Spleen (tissue), 11 donors: ENCODE measurements at regions not wholly inside any gene's neighbourhood (a gene's known extent, or its start where the extent isn't known, plus 50 kb on each side); places are given as distances from the start of the nearest gene placed in this dataset.

Experiments used
- DNase-seq: peaks from one replicate; pipeline ENCODE4 v3.0.0-alpha.2; 2020
- H3K27ac ChIP-seq, 8 donors: fragments of 200-600 bp; sonication (generic) in 7 of 8; 1 replicate in 4 of 8; 2 replicates in 4 of 8; pipeline versions ENCODE4 v1.5.0 to v1.8.0; 2016 to 2021; ENCODE audit warnings: inconsistent platforms in 4 of 8, mild to moderate bottlenecking in 4 of 8, moderate library complexity in 1 of 8
- H3K27me3 ChIP-seq, 7 donors: fragments of 200-600 bp; sonication (generic) in 6 of 7; replicated peaks in 1 of 7; 1 replicate in 4 of 7; 2 replicates in 3 of 7; pipeline versions ENCODE4 v1.5.0 to v1.8.0; 2016 to 2021; ENCODE audit warnings: inconsistent platforms in 3 of 7, mild to moderate bottlenecking in 1 of 7
- H3K36me3 ChIP-seq, 6 donors: fragments of 200-600 bp; sonication (generic) in 5 of 6; 1 replicate in 4 of 6; 2 replicates in 2 of 6; pipeline versions ENCODE4 v1.5.0 to v1.8.0; 2016 to 2021; ENCODE audit warnings: inconsistent platforms in 2 of 6
- H3K4me1 ChIP-seq, 6 donors: fragments of 200-600 bp; sonication (generic) in 5 of 6; 1 replicate in 3 of 6; 2 replicates in 3 of 6; pipeline versions ENCODE4 v1.5.0 to v1.8.0; 2016 to 2021; ENCODE audit warnings: inconsistent platforms in 3 of 6
- H3K4me3 ChIP-seq, 8 donors: fragments of 200-600 bp; sonication (generic) in 7 of 8; 1 replicate in 4 of 8; 2 replicates in 4 of 8; pipeline versions ENCODE4 v1.5.0 to v1.8.0; 2016 to 2021; ENCODE audit warnings: inconsistent platforms in 4 of 8, mild to moderate bottlenecking in 4 of 8, moderate library complexity in 2 of 8
- H3K9me3 ChIP-seq, 8 donors: fragments of 200-600 bp; sonication (generic) in 7 of 8; 1 replicate in 4 of 8; 2 replicates in 4 of 8; pipeline versions ENCODE4 v1.5.0 to v1.8.0; 2016 to 2021; ENCODE audit warnings: inconsistent platforms in 4 of 8
- CTCF ChIP-seq, 11 experiments: fragments of 200-600 bp in 7 of 11; fragments of 450-650 bp in 4 of 11; sonication (generic) in 4 of 11; IDR thresholded peaks in 8 of 11; conservative IDR thresholded peaks in 3 of 11; 1 replicate in 7 of 11; 2 replicates in 4 of 11; pipeline versions ENCODE4 v1.4.0 to v1.8.0; 2016 to 2021; ENCODE audit warnings: antibody characterized with exemption in 11 of 11, inconsistent platforms in 4 of 11, mild to moderate bottlenecking in 1 of 11
- POLR2A ChIP-seq, 3 donors: fragments of 450-650 bp; IDR thresholded peaks; one replicate each; pipeline ENCODE4 v1.5.1; 2017; ENCODE audit warnings: antibody characterized with exemption in 3 of 3, mild to moderate bottlenecking in 1 of 3
- POLR2AphosphoS5 ChIP-seq, 3 donors: sonication (generic); formaldehyde crosslinking; IDR thresholded peaks; one replicate each; pipeline ENCODE4 v1.5.1; 2017; ENCODE audit warnings: antibody characterized with exemption in 3 of 3
- WGBS, 5 donors: extraction: QIAGEN DNeasy Blood & Tissue Kit in 3 of 5; methylation state at CpG; one replicate each; pipeline versions ENCODE4 v1.1.5 to v1.1.7; 2013 to 2018; 5-methylcytosine and 5-hydroxymethylcytosine counted together
- intact Hi-C: fragments of 100-400 bp; cut with DNase I; formaldehyde crosslinking; loops from one replicate; pipeline ENCODE4 v1.15.0; 2023; ENCODE audit warnings: low total_unique reads
- donor health status: healthy with polysubstance abuse.
- donor health status: DM: no; HTN: no; CAD: no; lungs with moderate emphysema.
- donor health status: DM: no; HTN: no; CAD: no.
- donor health status: Bipolar disorder and iron deficiency.
- donor health status: healthy.
- donor health status: DM: no; HTN: no; CAD: no.
- donor health status: DM: yes; HTN: yes; CAD: no.

GRCh38 chr9:78778318-78778717 is 481.4 kb downstream of the PSAT1 start:
- Histone ChIP-seq H3K4me3 (no peak overlapping the region), H3K36me3 (no peaks in the 10 kb centered on the region), H3K9me3 (no peaks in the 10 kb centered on the region), H3K27ac (no peak overlapping the region), H3K27me3 (no peaks in the 10 kb centered on the region), H3K4me1 (peaks cover 0 to 8% (median 2%) of the 10 kb centered on the region in 6 donors)
- TF ChIP-seq POLR2A (IDR thresholded peaks at IDR 0.05) (no peak), POLR2AphosphoS5 (IDR thresholded peaks at IDR 0.05) (no peak), CTCF (IDR thresholded peaks at IDR 0.05 in 8 of 11, conservative IDR thresholded peaks at IDR 0.05 in 3 of 11) (no peak)
- DNase-seq, result no peak
- WGBS, 5 donors, result 55 to 76% (median 68%) methylated on average over 3 of the region's 3 CpGs
- intact Hi-C loops, result no loop called here

GRCh38 chr9:78778861-78779374 is 482.0 kb downstream of the PSAT1 start:
- Histone ChIP-seq H3K27ac (no peak overlapping the region), H3K9me3 (no peaks in the 10 kb centered on the region), H3K4me1 (peaks cover 0 to 8% (median 2%) of the 10 kb centered on the region in 6 donors), H3K27me3 (no peaks in the 10 kb centered on the region), H3K4me3 (no peak overlapping the region), H3K36me3 (no peaks in the 10 kb centered on the region)
- DNase-seq, result no peak
- WGBS, 5 donors, result 64 to 77% (median 73%) methylated on average over 4 of the region's 4 CpGs
- intact Hi-C loops, result no loop called here
- TF ChIP-seq POLR2A (IDR thresholded peaks at IDR 0.05) (no peak), CTCF (IDR thresholded peaks at IDR 0.05 in 8 of 11, conservative IDR thresholded peaks at IDR 0.05 in 3 of 11) (no peak), POLR2AphosphoS5 (IDR thresholded peaks at IDR 0.05) (no peak)

GRCh38 chr9:78781681-78782080 is 484.8 kb downstream of the PSAT1 start:
- H3K9me3 ChIP-seq, result no peaks in the 10 kb centered on the region
- H3K27me3 ChIP-seq, result no peaks in the 10 kb centered on the region
- no peaks in the 10 kb centered on the region for H3K4me1 ChIP-seq
- TF ChIP-seq CTCF (IDR thresholded peaks at IDR 0.05 in 8 of 11, conservative IDR thresholded peaks at IDR 0.05 in 3 of 11), result no peak
- intact Hi-C loops, result no loop called here
- 87 to 94% (median 90%) methylated on average over 4 of the region's 4 CpGs for WGBS, 5 donors
- H3K36me3 ChIP-seq, result no peaks in the 10 kb centered on the region
- no peak for DNase-seq
- no peak overlapping the region for H3K27ac ChIP-seq
- H3K4me3 ChIP-seq, result no peak overlapping the region

DNA sequence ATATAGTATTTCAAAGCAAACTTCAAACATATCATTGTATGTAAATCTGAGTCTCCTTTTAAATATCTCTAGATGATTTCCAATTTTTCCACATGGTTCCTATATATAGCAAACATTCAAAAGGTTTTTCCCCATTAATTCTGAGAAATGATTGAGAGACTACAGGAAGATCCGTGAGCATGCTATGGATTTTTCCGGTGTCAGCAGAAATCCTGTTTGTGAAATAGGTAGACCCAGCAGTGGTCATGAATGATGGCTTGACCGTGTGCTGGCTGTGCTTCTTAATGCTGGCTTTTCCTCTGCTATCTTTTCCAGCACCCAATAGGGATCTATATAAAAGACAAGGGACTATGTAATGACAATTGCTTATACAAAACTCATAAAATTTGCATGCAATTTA is 485.3 kb downstream of the PSAT1 start:
- no peaks in the 10 kb centered on the region for H3K9me3 ChIP-seq
- WGBS, 5 donors, result 64 to 90% (median 81%) methylated on average over 3 of the region's 3 CpGs
- no peak overlapping the region for H3K4me3 ChIP-seq
- no peak overlapping the region for H3K27ac ChIP-seq
- no peaks in the 10 kb centered on the region for H3K36me3 ChIP-seq
- DNase-seq, result no peak
- H3K4me1 ChIP-seq, result no peaks in the 10 kb centered on the region
- no peak for TF ChIP-seq CTCF (IDR thresholded peaks at IDR 0.05 in 8 of 11, conservative IDR thresholded peaks at IDR 0.05 in 3 of 11)
- TF ChIP-seq POLR2A (IDR thresholded peaks at IDR 0.05), result no peak
- TF ChIP-seq POLR2AphosphoS5 (IDR thresholded peaks at IDR 0.05), result no peak
- intact Hi-C loops, result no loop called here
- H3K27me3 ChIP-seq, result no peaks in the 10 kb centered on the region
